Calu3 (cell line): ENCODE measurements at regions not wholly inside any gene's neighbourhood (a gene's known extent, or its start where the extent isn't known, plus 50 kb on each side); places are given as distances from the start of the nearest gene placed in this dataset.
A peak's percentile ranks its signal among the peaks of the same experiment; 100 is the strongest.

Experiments
- BruUV-seq: library from RNA; stranded (reverse); fragments of 400-500 nt; replicated peaks from 2 replicates; lab custom pipeline; 2021; lab: Mats Ljungman, UMichigan
- CTCF ChIA-PET: fragments of 300-600 bp; sonication (Branson Sonifier 250); formaldehyde crosslinking; loops from one replicate; lab custom pipeline; 2022; ENCODE audit warnings: antibody characterized with exemption; lab: Charles Lee
- DNase-seq: peaks from one replicate; pipeline ENCODE4 v3.0.0; 2022
- H3K27ac Mint-ChIP-seq: one replicate; pipeline ENCODE4 v1.8.0; 2022; ENCODE audit warnings: mixed read lengths; ENCODE audit not compliant: unreplicated experiment
- H3K27me3 Mint-ChIP-seq: one replicate; pipeline ENCODE4 v1.8.0; 2022; ENCODE audit warnings: mixed read lengths; ENCODE audit not compliant: unreplicated experiment
- H3K36me3 Mint-ChIP-seq: one replicate; pipeline ENCODE4 v1.8.0; 2022; ENCODE audit warnings: mild to moderate bottlenecking, moderate library complexity, mixed read lengths; ENCODE audit not compliant: insufficient read depth, unreplicated experiment
- H3K4me1 Mint-ChIP-seq: one replicate; pipeline ENCODE4 v1.8.0; 2022; ENCODE audit warnings: mild to moderate bottlenecking, low read depth, mixed read lengths; ENCODE audit not compliant: unreplicated experiment
- H3K4me3 Mint-ChIP-seq: one replicate; pipeline ENCODE4 v1.8.0; 2022; ENCODE audit warnings: mild to moderate bottlenecking, low read depth, moderate library complexity, mixed read lengths; ENCODE audit not compliant: unreplicated experiment
- H3K9me3 Mint-ChIP-seq: one replicate; pipeline ENCODE4 v1.8.0; 2022; ENCODE audit warnings: low read depth, mixed read lengths; ENCODE audit not compliant: unreplicated experiment
- intact Hi-C: fragments of 100-400 bp; cut with micrococcal nuclease; formaldehyde crosslinking; loops from one replicate; pipeline ENCODE4 v1.10.0; 2022; ENCODE audit not compliant: unreplicated experiment
- TF ChIP-seq, protein P1 (sequence below): fragments of 200-600 bp; IDR thresholded peaks from one replicate; pipeline ENCODE4 v1.8.0; 2022; ENCODE audit warnings: antibody characterized with exemption; ENCODE audit not compliant: unreplicated experiment

DNA sequence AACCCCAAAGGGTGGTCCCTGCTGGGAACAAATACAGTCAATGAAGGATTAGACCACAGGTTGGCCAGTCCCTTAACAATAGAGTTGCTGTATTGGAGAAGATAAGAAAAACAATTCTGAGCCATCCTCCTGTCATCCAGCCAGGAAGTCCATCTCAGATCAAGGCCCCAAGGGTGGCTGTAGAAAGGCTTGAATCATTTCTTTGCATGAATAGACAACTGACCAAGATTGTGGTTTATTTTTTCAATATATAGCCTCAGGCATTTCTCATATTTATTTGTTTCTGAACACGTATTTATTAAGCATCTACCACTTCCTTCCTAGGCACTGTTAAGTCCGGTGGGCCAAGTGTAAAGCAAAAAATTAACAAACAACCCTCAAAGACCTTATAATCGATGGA is 274.4 kb upstream of the SLC14A2 start:
- DNase-seq, result no peak
- BruUV-seq, result no TSS peak
- H3K4me3 Mint-ChIP-seq, result no peak overlapping the region
- peaks cover 17% of the 10 kb centered on the region for H3K4me1 Mint-ChIP-seq
- TF ChIP-seq, protein P1, sequence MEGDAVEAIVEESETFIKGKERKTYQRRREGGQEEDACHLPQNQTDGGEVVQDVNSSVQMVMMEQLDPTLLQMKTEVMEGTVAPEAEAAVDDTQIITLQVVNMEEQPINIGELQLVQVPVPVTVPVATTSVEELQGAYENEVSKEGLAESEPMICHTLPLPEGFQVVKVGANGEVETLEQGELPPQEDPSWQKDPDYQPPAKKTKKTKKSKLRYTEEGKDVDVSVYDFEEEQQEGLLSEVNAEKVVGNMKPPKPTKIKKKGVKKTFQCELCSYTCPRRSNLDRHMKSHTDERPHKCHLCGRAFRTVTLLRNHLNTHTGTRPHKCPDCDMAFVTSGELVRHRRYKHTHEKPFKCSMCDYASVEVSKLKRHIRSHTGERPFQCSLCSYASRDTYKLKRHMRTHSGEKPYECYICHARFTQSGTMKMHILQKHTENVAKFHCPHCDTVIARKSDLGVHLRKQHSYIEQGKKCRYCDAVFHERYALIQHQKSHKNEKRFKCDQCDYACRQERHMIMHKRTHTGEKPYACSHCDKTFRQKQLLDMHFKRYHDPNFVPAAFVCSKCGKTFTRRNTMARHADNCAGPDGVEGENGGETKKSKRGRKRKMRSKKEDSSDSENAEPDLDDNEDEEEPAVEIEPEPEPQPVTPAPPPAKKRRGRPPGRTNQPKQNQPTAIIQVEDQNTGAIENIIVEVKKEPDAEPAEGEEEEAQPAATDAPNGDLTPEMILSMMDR, result no peak
- H3K9me3 Mint-ChIP-seq, result no peaks in the 10 kb centered on the region
- no peaks in the 10 kb centered on the region for H3K36me3 Mint-ChIP-seq
- no peak overlapping the region for H3K27ac Mint-ChIP-seq
- intact Hi-C loops, result no loop called here
- CTCF ChIA-PET, result interaction anchor here (0.7 kb wide), 2 partner anchors 182 to 231 kb away, joined by 5 to 6 read pairs; no protein-coding TSS in a partner anchor
- H3K27me3 Mint-ChIP-seq, result no peaks in the 10 kb centered on the region

DNA sequence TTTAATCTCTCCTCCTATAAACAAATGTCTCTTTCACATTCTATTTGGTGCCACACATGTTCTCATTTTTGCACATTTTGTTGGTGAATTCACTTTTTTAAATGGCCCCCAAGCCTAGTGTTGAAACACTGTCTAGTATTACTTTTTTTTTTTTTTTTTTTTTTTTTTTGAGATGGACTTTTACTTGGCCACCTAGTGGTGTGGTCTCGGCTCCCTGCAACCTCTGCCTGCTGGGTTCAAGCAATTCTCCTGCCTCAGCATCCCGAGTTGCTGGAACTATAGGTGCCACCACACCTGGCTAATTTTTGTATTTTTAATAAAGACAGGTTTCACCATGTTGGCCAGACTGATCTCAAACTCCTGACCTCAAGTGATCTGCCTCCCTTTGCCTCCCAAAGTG is 273.8 kb upstream of the SLC14A2 start:
- no peaks in the 10 kb centered on the region for H3K36me3 Mint-ChIP-seq

DNA sequence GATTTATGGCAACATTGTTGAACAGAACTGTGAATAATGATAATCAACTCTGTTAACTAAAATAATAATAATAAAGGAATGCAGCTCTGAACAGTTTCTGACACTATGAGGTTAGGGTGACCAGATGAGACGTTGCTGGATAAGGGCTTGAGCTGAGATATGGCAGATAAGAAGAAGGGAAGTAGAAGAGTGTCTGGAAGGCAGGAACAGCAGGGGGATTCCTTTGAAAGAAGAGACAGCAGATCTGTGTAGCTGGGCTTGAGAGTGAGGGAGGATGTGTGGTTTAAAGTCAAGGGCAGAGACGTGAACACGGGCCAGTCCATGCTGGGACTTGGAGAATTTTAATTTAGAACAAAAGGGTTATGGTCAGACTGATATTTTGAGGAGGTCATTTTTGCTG is 273.1 kb upstream of the SLC14A2 start:
- H3K27ac Mint-ChIP-seq, result no peak overlapping the region
- no peaks in the 10 kb centered on the region for H3K27me3 Mint-ChIP-seq
- no peak overlapping the region for H3K4me3 Mint-ChIP-seq
- CTCF ChIA-PET, result no interaction called here
- TF ChIP-seq, protein P1, result no peak
- H3K36me3 Mint-ChIP-seq, result no peaks in the 10 kb centered on the region
- no peak for DNase-seq
- BruUV-seq, result no TSS peak
- H3K4me1 Mint-ChIP-seq, result peaks cover 17% of the 10 kb centered on the region
- intact Hi-C loops, result no loop called here
- no peaks in the 10 kb centered on the region for H3K9me3 Mint-ChIP-seq

More for the DNA sequence above, 273.8 kb upstream of the SLC14A2 start:
- H3K4me1 Mint-ChIP-seq, result peaks cover 17% of the 10 kb centered on the region
- H3K27ac Mint-ChIP-seq, result no peak overlapping the region
- intact Hi-C loops, result no loop called here
- DNase-seq, result no peak
- no peaks in the 10 kb centered on the region for H3K27me3 Mint-ChIP-seq
- TF ChIP-seq, protein P1, result peak; percentile 25
- no TSS peak for BruUV-seq
- no peak overlapping the region for H3K4me3 Mint-ChIP-seq
- H3K9me3 Mint-ChIP-seq, result no peaks in the 10 kb centered on the region
- CTCF ChIA-PET, result interaction anchor here (0.7 kb wide), 1 partner anchor 230 kb away, joined by 6 read pairs; no protein-coding TSS in a partner anchor

DNA sequence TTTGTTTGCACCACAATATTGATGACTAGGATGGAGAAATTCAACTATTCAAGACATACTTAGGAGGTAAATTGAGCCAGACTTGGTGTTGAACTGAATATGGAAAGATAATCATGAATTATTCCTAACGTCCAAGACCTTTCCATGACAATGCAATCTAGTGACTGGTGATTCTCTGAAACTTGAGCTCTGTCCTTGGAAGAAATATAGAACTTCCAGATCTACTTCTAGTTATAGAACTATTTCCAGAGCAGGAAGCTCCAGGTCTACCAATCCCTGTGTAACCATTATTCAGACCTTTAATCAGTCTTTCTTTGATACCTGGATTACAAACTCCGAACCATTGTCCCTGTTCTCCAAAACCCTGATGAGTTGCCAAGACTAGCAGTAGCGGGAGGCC is 272.6 kb upstream of the SLC14A2 start:
- CTCF ChIA-PET, result no interaction called here
- DNase-seq, result no peak
- Mint-ChIP-seq H3K4me1 (peaks cover 17% of the 10 kb centered on the region), H3K27me3 (no peaks in the 10 kb centered on the region), H3K36me3 (no peaks in the 10 kb centered on the region), H3K27ac (no peak overlapping the region), H3K4me3 (no peak overlapping the region), H3K9me3 (no peaks in the 10 kb centered on the region)
- BruUV-seq, result no TSS peak
- TF ChIP-seq, protein P1, result no peak
- intact Hi-C loops, result no loop called here
